WTC11 (cell line): ENCODE measurements at regions not wholly inside any gene's neighbourhood (a gene's known extent, or its start where the extent isn't known, plus 50 kb on each side); places are given as distances from the start of the nearest gene placed in this dataset.

Source experiments
- ATAC-seq: fragments of 200-7000 bp; cut with Tn5 transposase; 2 replicates; pipeline ENCODE4 v1.10.0; 2021; ENCODE audit warnings: mild to moderate bottlenecking, moderate library complexity
- CTCF ChIA-PET: fragments of 300-600 bp; sonication (Branson Sonifier 250); formaldehyde crosslinking; loops from one replicate; lab custom pipeline; 2021; ENCODE audit warnings: antibody characterized with exemption; lab: Charles Lee
- POLR2A ChIA-PET: fragments of 350-600 bp; sonication (Branson Sonifier 250); formaldehyde crosslinking; loops from one replicate; lab custom pipeline; 2021; ENCODE audit warnings: antibody characterized with exemption; lab: Charles Lee
- DNase-seq: peaks from one replicate; pipeline ENCODE4 v3.0.0; 2021; ENCODE audit warnings: low spot score
- H3K27ac Mint-ChIP-seq: 2 replicates; pipeline ENCODE4 v1.8.0; 2021; ENCODE audit warnings: mixed read lengths
- H3K27me3 Mint-ChIP-seq: 2 replicates; pipeline ENCODE4 v1.8.0; 2021; ENCODE audit warnings: low read depth, mild to moderate bottlenecking, moderate library complexity, mixed read lengths
- H3K36me3 Mint-ChIP-seq: 2 replicates; pipeline ENCODE4 v1.8.0; 2021; ENCODE audit warnings: mixed read lengths
- H3K4me1 Mint-ChIP-seq: 2 replicates; pipeline ENCODE4 v1.8.0; 2022; ENCODE audit warnings: mixed read lengths
- H3K4me3 Mint-ChIP-seq: 2 replicates; pipeline ENCODE4 v1.8.0; 2021; ENCODE audit warnings: mild to moderate bottlenecking, moderate library complexity, mixed read lengths
- H3K9me3 Mint-ChIP-seq: 2 replicates; pipeline ENCODE4 v1.8.0; 2021; ENCODE audit warnings: mixed read lengths
- ARID4B ChIP-seq: sonication (generic); formaldehyde crosslinking; IDR thresholded peaks from 2 replicates; pipeline ENCODE4 v1.8.0; 2023; ENCODE audit warnings: missing genetic modification reagents, mild to moderate bottlenecking, borderline replicate concordance
- CTCF ChIP-seq: fragments of 200-600 bp; IDR thresholded peaks from 2 replicates; pipeline ENCODE4 v1.8.0; 2022; ENCODE audit warnings: antibody characterized with exemption
- E2F1 ChIP-seq: sonication (generic); formaldehyde crosslinking; IDR thresholded peaks from 2 replicates; pipeline ENCODE4 v1.8.0; 2022; ENCODE audit warnings: mild to moderate bottlenecking, missing genetic modification reagents
- E2F4 ChIP-seq: sonication (generic); formaldehyde crosslinking; IDR thresholded peaks from 2 replicates; pipeline ENCODE4 v1.8.1; 2022; ENCODE audit warnings: low read depth, mild to moderate bottlenecking, moderate library complexity, missing genetic modification reagents, borderline replicate concordance
- E2F5 ChIP-seq: sonication (generic); formaldehyde crosslinking; IDR thresholded peaks from 2 replicates; pipeline ENCODE4 v1.8.1; 2022; ENCODE audit warnings: mild to moderate bottlenecking, moderate library complexity, missing genetic modification reagents
- FOXP4 ChIP-seq: sonication (generic); formaldehyde crosslinking; IDR thresholded peaks from 2 replicates; pipeline ENCODE4 v1.8.0; 2022; ENCODE audit warnings: mild to moderate bottlenecking, missing genetic modification reagents
- GRHL2 ChIP-seq: fragments of 250-450 bp; sonication (Bioruptor Pico); IDR thresholded peaks from 2 replicates; pipeline ENCODE4 v1.8.0; 2022; ENCODE audit warnings: mild to moderate bottlenecking, moderate library complexity; ENCODE audit not compliant: insufficient replicate concordance, severe bottlenecking
- JAZF1 ChIP-seq: fragments of 250-450 bp; sonication (Bioruptor Pico); IDR thresholded peaks from 2 replicates; pipeline ENCODE4 v1.9.0; 2021; ENCODE audit warnings: moderate library complexity, mild to moderate bottlenecking, inconsistent platforms
- KAT7 ChIP-seq: sonication (generic); formaldehyde crosslinking; IDR thresholded peaks from 2 replicates; pipeline ENCODE4 v1.8.1; 2023; ENCODE audit warnings: missing genetic modification reagents, mild to moderate bottlenecking, borderline replicate concordance
- MAX ChIP-seq: sonication (generic); formaldehyde crosslinking; IDR thresholded peaks from 2 replicates; pipeline ENCODE4 v1.8.0; 2022; ENCODE audit warnings: mild to moderate bottlenecking, missing genetic modification reagents
- NFYB ChIP-seq: sonication (generic); formaldehyde crosslinking; conservative IDR thresholded peaks from 2 replicates; pipeline ENCODE4 v1.8.0; 2022; ENCODE audit warnings: low read depth, missing genetic modification reagents
- PRRX2 ChIP-seq: fragments of 250-450 bp; sonication (Bioruptor Pico); IDR thresholded peaks from 2 replicates; pipeline ENCODE4 v1.8.0; 2021; ENCODE audit warnings: mild to moderate bottlenecking
- SP1 ChIP-seq: sonication (generic); formaldehyde crosslinking; conservative IDR thresholded peaks from 2 replicates; pipeline ENCODE4 v1.8.1; 2022; ENCODE audit warnings: missing genetic modification reagents
- ZNF281 ChIP-seq: sonication (generic); formaldehyde crosslinking; IDR thresholded peaks from 2 replicates; pipeline ENCODE4 v1.8.0; 2023; ENCODE audit warnings: mild to moderate bottlenecking, missing genetic modification reagents
- ZNF423 ChIP-seq: fragments of 250-450 bp; sonication (Bioruptor Pico); IDR thresholded peaks from 2 replicates; pipeline ENCODE4 v2.1.2; 2022; ENCODE audit warnings: mild to moderate bottlenecking, moderate library complexity
- ZNF425 ChIP-seq: fragments of 250-450 bp; sonication (Bioruptor Pico); conservative IDR thresholded peaks from 2 replicates; pipeline ENCODE4 v1.9.0; 2021; ENCODE audit warnings: mild to moderate bottlenecking

GRCh38 chr2:880201-880970 lies 70.3 kb upstream of the SNTG2 start:
- no peak overlapping the region for H3K27ac Mint-ChIP-seq
- no peaks in the 10 kb centered on the region for H3K36me3 Mint-ChIP-seq
- H3K4me1 Mint-ChIP-seq, result peaks cover 27% of the 10 kb centered on the region
- DNase-seq (no peak), ATAC-seq (peak; percentile 28; the same call in 1 of the 2 replicates)
- ChIA-PET CTCF (interaction anchor here (0.8 kb wide), 1 partner anchor 259 kb away, joined by 5 read pairs; no protein-coding TSS in a partner anchor), POLR2A (no interaction called here)
- peaks cover 73% of the 10 kb centered on the region for H3K27me3 Mint-ChIP-seq
- peaks cover 8% of the 10 kb centered on the region; the same call in 1 of the 2 replicates for H3K9me3 Mint-ChIP-seq
- TF ChIP-seq PRRX2 (CRISPR knock-in tag), result no peak
- no peak for TF ChIP-seq CTCF
- TF ChIP-seq SP1 (CRISPR knock-in tag), result no peak
- no peak for TF ChIP-seq ZNF423 (CRISPR knock-in tag)
- TF ChIP-seq E2F1 (CRISPR knock-in tag), result no peak
- no peak for TF ChIP-seq NFYB (CRISPR knock-in tag)
- peak; percentile 51 for TF ChIP-seq MAX (CRISPR knock-in tag)
- no peak for TF ChIP-seq E2F5
- no peak overlapping the region for H3K4me3 Mint-ChIP-seq

- DNase-seq (no peak), ATAC-seq (no peak)
- Mint-ChIP-seq H3K27ac (no peak overlapping the region), H3K4me1 (peaks cover 23% of the 10 kb centered on the region), H3K27me3 (peaks cover 68% of the 10 kb centered on the region), H3K4me3 (no peak overlapping the region), H3K36me3 (no peaks in the 10 kb centered on the region), H3K9me3 (peaks cover 8% of the 10 kb centered on the region; the same call in 1 of the 2 replicates)
- CTCF ChIA-PET, result interaction anchor here (0.8 kb wide), 1 partner anchor 260 kb away, joined by 5 read pairs; no protein-coding TSS in a partner anchor
- POLR2A ChIA-PET, result no interaction called here
- TF ChIP-seq ZNF425 (CRISPR knock-in tag), result no peak
- TF ChIP-seq GRHL2, result no peak
- no peak for TF ChIP-seq ZNF281 (CRISPR knock-in tag)
- TF ChIP-seq KAT7 (CRISPR knock-in tag), result no peak
- no peak for TF ChIP-seq ARID4B (CRISPR knock-in tag)
- no peak for TF ChIP-seq JAZF1 (CRISPR knock-in tag)
- no peak for TF ChIP-seq FOXP4
- no peak for TF ChIP-seq E2F4 (CRISPR knock-in tag)
Observed at GRCh38 chr2:879540-879939, 71.1 kb upstream of the SNTG2 start.
